Mesendoderm (in vitro differentiated cells): ENCODE measurements at regions not wholly inside any gene's neighbourhood (a gene's known extent, or its start where the extent isn't known, plus 50 kb on each side); places are given as distances from the start of the nearest gene placed in this dataset.

Source experiments
- DNase-seq: peaks from one replicate; pipeline ENCODE4 v3.0.0; 2013
- H2AK5ac ChIP-seq: 2 replicates; pipeline ENCODE4 v1.6.1; 2013; ENCODE audit warnings: low read length, inconsistent platforms
- H2BK120ac ChIP-seq: 2 replicates; pipeline ENCODE4 v1.6.1; 2013; ENCODE audit warnings: low read depth, mild to moderate bottlenecking, low read length, moderate library complexity, mixed read lengths
- H2BK15ac ChIP-seq: replicated peaks from 2 replicates; pipeline ENCODE4 v1.6.1; 2013; ENCODE audit warnings: low read depth, mild to moderate bottlenecking, moderate library complexity
- H2BK5ac ChIP-seq: 2 replicates; pipeline ENCODE4 v1.6.1; 2013; ENCODE audit warnings: low read length, inconsistent platforms
- H3K18ac ChIP-seq: 2 replicates; pipeline ENCODE4 v1.6.1; 2013; ENCODE audit warnings: mild to moderate bottlenecking, low read length, mixed read lengths
- H3K23ac ChIP-seq: one replicate; pipeline ENCODE4 v1.6.1; 2013; ENCODE audit warnings: low read length
- H3K27ac ChIP-seq: 2 replicates; pipeline ENCODE4 v1.5.1; 2013; ENCODE audit warnings: low read depth, mild to moderate bottlenecking, inconsistent platforms, low read length, moderate library complexity
- H3K27me3 ChIP-seq: 2 replicates; pipeline ENCODE4 v1.6.1; 2013; ENCODE audit warnings: low read length, control low read depth, mild to moderate bottlenecking, inconsistent platforms; ENCODE audit not compliant: insufficient read depth, poor library complexity
- H3K36me3 ChIP-seq: 2 replicates; pipeline ENCODE4 v1.6.1; 2013; ENCODE audit warnings: low read length, inconsistent platforms; ENCODE audit not compliant: control insufficient read depth, insufficient read depth
- H3K4ac ChIP-seq: one replicate; pipeline ENCODE4 v1.6.1; 2013; ENCODE audit warnings: low read depth, mild to moderate bottlenecking, low read length, moderate library complexity
- H3K4me1 ChIP-seq: 2 replicates; pipeline ENCODE4 v1.6.1; 2013; ENCODE audit warnings: low read depth, low read length, inconsistent platforms; ENCODE audit not compliant: control insufficient read depth
- H3K4me2 ChIP-seq: 2 replicates; pipeline ENCODE4 v1.6.1; 2013; ENCODE audit warnings: low read length
- H3K4me3 ChIP-seq: 2 replicates; pipeline ENCODE4 v1.5.1; 2013; ENCODE audit warnings: mild to moderate bottlenecking, low read length
- H3K56ac ChIP-seq: one replicate; pipeline ENCODE4 v1.6.1; 2013; ENCODE audit warnings: low read length
- H3K79me1 ChIP-seq: 2 replicates; pipeline ENCODE4 v1.6.1; 2013; ENCODE audit warnings: low read length, inconsistent platforms
- H3K79me2 ChIP-seq: 2 replicates; pipeline ENCODE4 v1.6.1; 2013; ENCODE audit warnings: mild to moderate bottlenecking, low read length; ENCODE audit not compliant: control insufficient read depth, insufficient read depth
- H3K9ac ChIP-seq: 2 replicates; pipeline ENCODE4 v1.6.1; 2013; ENCODE audit warnings: low read length, inconsistent platforms
- H4K5ac ChIP-seq: one replicate; pipeline ENCODE4 v1.6.1; 2013; ENCODE audit warnings: low read length
- H4K8ac ChIP-seq: one replicate; pipeline ENCODE4 v1.6.1; 2013; ENCODE audit warnings: low read depth, mild to moderate bottlenecking, control low read depth, low read length, moderate library complexity
- WGBS: extraction: QIAGEN DNeasy Blood & Tissue Kit; methylation state at CpG from one replicate; pipeline ENCODE4 v1.1.7; 2013; ENCODE audit warnings: low lambda C conversion rate, missing lambda C conversion rate; ENCODE audit not compliant: insufficient coverage; ENCODE audit errors: extremely low coverage; 5-methylcytosine and 5-hydroxymethylcytosine counted together

DNA sequence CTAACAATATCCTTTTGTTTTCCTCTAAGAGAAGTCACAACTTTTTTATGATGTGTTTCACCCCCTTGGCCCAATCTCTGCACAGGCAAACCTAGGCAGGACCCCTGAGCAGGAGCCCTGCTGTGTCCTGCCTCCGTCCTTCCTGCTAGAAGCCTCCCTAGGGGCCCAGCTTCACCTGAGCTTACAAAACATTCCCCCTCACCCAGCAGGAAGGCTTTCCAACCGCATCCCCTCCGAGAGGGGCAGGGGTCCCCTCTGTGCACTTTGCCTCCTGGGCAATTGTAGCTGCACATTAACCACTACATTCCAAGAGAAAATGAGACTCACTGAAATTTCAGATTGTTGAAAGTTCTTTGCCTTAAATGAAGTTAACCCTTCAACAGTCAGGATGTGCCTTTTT is 176.2 kb downstream of the IRX2 start:
- no peak for DNase-seq
- H3K4ac ChIP-seq = no peak overlapping the region
- no peak overlapping the region for H3K56ac ChIP-seq
- H4K8ac ChIP-seq = no peak overlapping the region
- no peaks in the 10 kb centered on the region for H3K79me1 ChIP-seq
- no peak overlapping the region for H3K23ac ChIP-seq
- no peak overlapping the region for H3K9ac ChIP-seq
- no peak overlapping the region for H2BK5ac ChIP-seq
- H2BK120ac ChIP-seq = no peak overlapping the region
- H3K4me3 ChIP-seq = no peak overlapping the region
- no peaks in the 10 kb centered on the region for H3K79me2 ChIP-seq
- no peak overlapping the region for H3K4me2 ChIP-seq
- H2AK5ac ChIP-seq = no peak overlapping the region
- no peak overlapping the region for H2BK15ac ChIP-seq
- H3K18ac ChIP-seq = no peak overlapping the region
- H4K5ac ChIP-seq = no peak overlapping the region
- WGBS = no CpG with 5 or more reads among the region's 3 CpGs
- no peaks in the 10 kb centered on the region for H3K27me3 ChIP-seq
- H3K4me1 ChIP-seq = no peaks in the 10 kb centered on the region
- H3K36me3 ChIP-seq = no peaks in the 10 kb centered on the region
- H3K27ac ChIP-seq = no peak overlapping the region

DNA sequence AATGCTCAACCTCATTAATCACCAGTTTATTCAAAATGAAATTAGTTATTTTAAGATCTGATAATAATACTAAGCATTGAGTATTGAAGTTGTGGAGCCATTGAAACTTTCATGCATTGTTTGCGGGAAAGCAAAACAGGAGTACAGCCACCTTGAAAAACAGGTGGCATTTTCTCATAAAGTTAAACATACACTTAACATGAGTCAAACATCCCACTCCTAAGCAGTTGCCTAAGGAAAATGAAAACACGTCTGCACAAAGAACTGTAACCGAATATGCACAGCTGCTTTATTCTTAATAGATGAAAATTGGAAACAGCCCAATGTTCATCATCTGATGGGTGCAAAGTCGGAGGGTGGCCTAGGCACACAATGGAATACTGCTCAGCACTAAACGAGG is 177.3 kb downstream of the IRX2 start:
- no peaks in the 10 kb centered on the region for H3K36me3 ChIP-seq
- H3K27ac ChIP-seq = no peak overlapping the region
- no peak overlapping the region for H3K4me2 ChIP-seq
- H3K79me2 ChIP-seq = no peaks in the 10 kb centered on the region
- no peak overlapping the region for H3K56ac ChIP-seq
- H3K79me1 ChIP-seq = no peaks in the 10 kb centered on the region
- H3K23ac ChIP-seq = no peak overlapping the region
- H2BK120ac ChIP-seq = no peak overlapping the region
- no peak for DNase-seq
- WGBS = no CpG with 5 or more reads among the region's 5 CpGs
- no peaks in the 10 kb centered on the region for H3K4me1 ChIP-seq
- H2BK15ac ChIP-seq = no peak overlapping the region
- H3K18ac ChIP-seq = no peak overlapping the region
- no peak overlapping the region for H3K4ac ChIP-seq
- no peak overlapping the region for H2BK5ac ChIP-seq
- no peak overlapping the region for H2AK5ac ChIP-seq
- no peaks in the 10 kb centered on the region for H3K27me3 ChIP-seq
- no peak overlapping the region for H4K8ac ChIP-seq
- H3K4me3 ChIP-seq = no peak overlapping the region
- no peak overlapping the region for H4K5ac ChIP-seq
- H3K9ac ChIP-seq = no peak overlapping the region

DNA sequence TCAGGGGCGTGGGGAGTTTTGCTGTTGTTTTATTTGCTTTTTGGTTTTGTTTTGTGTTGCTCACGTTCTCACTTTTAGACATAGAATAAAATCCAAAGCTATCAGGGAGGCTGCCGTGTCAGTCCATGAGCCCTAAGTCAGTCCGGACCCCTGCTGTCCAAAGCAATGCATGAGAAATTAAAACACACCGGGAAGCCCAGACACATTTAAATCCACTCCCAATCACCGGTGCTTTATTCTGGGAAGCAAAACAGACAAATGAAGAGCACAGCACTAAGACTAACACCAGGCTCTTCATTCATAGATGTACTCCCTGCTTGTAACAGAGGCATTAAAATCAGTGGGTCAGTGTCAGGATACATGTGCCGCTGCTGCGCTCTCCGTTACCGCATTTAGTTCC is 180.9 kb downstream of the IRX2 start:
- Histone ChIP-seq H2BK5ac (no peak overlapping the region), H3K4me1 (no peaks in the 10 kb centered on the region), H3K9ac (no peak overlapping the region), H3K4me2 (no peak overlapping the region), H3K4ac (no peak overlapping the region), H3K23ac (no peak overlapping the region), H4K5ac (no peak overlapping the region), H3K79me1 (no peaks in the 10 kb centered on the region), H4K8ac (no peak overlapping the region), H3K79me2 (no peaks in the 10 kb centered on the region), H3K36me3 (no peaks in the 10 kb centered on the region), H3K4me3 (no peak overlapping the region), H2BK120ac (no peak overlapping the region), H2BK15ac (no peak overlapping the region), H3K56ac (no peak overlapping the region), H3K27me3 (no peaks in the 10 kb centered on the region), H3K18ac (no peak overlapping the region), H3K27ac (no peak overlapping the region), H2AK5ac (no peak overlapping the region)
- no peak for DNase-seq
- no CpG with 5 or more reads among the region's 10 CpGs for WGBS

DNA sequence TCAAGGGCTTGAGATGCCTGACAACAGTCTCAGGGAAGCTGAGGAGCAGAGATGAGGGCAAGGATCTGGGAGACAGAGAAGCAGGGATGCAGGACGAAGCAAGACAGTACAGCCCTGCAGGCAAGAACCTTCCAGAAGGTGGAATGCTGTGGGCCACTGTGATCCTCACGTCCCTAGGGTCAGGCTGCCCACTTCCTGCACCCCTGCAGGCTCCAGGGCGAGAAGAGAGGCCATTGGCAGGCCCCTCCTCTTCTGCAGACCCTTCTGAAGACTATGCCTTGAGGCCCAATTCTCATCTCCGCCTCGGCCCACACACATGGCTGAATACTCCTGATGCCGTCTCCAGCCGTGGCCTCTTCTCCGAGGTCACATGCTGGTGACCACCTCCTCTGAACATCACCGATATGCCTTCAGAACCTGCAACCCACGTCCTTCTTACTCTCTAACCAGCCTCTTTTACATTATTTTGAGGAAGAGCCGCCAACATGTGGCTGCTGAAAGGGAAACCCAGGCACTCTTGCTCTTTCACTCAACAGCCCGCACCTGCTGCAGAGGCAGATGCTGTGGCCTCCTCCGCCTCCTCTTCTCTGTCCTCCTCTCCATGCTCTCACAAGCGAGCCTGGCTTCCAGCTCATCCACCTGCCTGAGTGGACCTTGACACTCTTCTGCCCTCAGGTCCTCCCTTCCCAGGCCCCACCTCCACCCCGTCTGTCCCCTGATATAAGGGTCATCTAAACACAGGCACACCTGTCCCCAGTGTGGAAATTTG is 181.5 kb downstream of the IRX2 start:
- no peak overlapping the region for H2BK15ac ChIP-seq
- H3K9ac ChIP-seq = no peak overlapping the region
- no peak overlapping the region for H4K8ac ChIP-seq
- no peak overlapping the region for H3K4me2 ChIP-seq
- no peak overlapping the region for H2AK5ac ChIP-seq
- WGBS = no CpG with 5 or more reads among the region's 15 CpGs
- no peak overlapping the region for H3K27ac ChIP-seq
- no peaks in the 10 kb centered on the region for H3K4me1 ChIP-seq
- H3K27me3 ChIP-seq = no peaks in the 10 kb centered on the region
- no peak overlapping the region for H3K18ac ChIP-seq
- H3K56ac ChIP-seq = no peak overlapping the region
- no peak overlapping the region for H4K5ac ChIP-seq
- no peaks in the 10 kb centered on the region for H3K79me1 ChIP-seq
- no peaks in the 10 kb centered on the region for H3K36me3 ChIP-seq
- H3K4me3 ChIP-seq = no peak overlapping the region
- no peaks in the 10 kb centered on the region for H3K79me2 ChIP-seq
- no peak overlapping the region for H3K23ac ChIP-seq
- H2BK5ac ChIP-seq = no peak overlapping the region
- H3K4ac ChIP-seq = no peak overlapping the region
- H2BK120ac ChIP-seq = no peak overlapping the region
- no peak for DNase-seq

DNA sequence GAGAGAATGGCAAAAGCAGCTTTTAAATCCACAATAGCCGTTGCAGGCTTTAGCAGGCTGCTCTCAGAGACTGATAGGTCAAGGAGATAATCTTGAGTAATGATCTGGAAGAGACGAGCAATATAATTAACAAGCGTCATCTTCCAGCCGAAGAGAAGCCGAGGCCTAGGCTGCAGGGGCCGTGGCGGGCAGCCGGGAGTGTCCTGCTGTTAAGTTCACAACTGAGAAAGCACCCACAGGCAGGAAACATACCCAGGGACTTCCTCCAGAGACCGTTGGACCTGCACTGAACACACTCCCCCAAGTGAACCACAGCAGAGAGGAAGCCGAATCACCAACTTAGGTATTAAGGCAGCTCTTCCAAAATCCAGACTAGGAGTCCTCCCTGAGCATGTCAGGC is 182.3 kb downstream of the IRX2 start:
- Histone ChIP-seq H2BK15ac (no peak overlapping the region), H4K8ac (no peak overlapping the region), H2BK120ac (no peak overlapping the region), H3K9ac (no peak overlapping the region), H2AK5ac (no peak overlapping the region), H3K36me3 (no peaks in the 10 kb centered on the region), H3K79me2 (no peaks in the 10 kb centered on the region), H3K4ac (no peak overlapping the region), H4K5ac (no peak overlapping the region), H3K27me3 (no peaks in the 10 kb centered on the region), H3K23ac (no peak overlapping the region), H3K27ac (no peak overlapping the region), H3K18ac (no peak overlapping the region), H3K4me3 (no peak overlapping the region), H3K79me1 (no peaks in the 10 kb centered on the region), H3K4me2 (no peak overlapping the region), H3K4me1 (no peaks in the 10 kb centered on the region), H2BK5ac (no peak overlapping the region), H3K56ac (no peak overlapping the region)
- WGBS = no CpG with 5 or more reads among the region's 10 CpGs
- DNase-seq = no peak

DNA sequence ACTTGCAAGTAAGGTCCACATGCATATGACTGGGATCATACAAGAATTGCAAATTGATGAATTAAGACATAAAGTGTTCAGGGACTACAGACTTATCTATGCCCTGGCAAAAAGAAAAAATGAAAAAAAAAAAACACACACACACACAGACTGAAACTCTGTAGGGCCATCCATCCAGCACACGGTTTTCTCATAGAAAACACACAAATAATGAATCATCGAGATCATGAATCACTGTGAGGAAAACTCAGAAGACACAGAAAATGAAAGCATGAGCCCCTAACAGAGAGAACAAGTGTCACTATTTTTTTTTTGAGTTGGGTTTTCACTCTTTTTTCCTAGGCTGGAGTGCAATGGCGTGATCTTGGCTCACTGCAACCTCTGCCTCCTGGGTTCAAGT is 185.2 kb downstream of the IRX2 start:
- Histone ChIP-seq H3K27me3 (no peaks in the 10 kb centered on the region), H3K4me1 (no peaks in the 10 kb centered on the region), H4K8ac (no peak overlapping the region), H3K79me1 (no peaks in the 10 kb centered on the region), H3K18ac (no peak overlapping the region), H2BK120ac (no peak overlapping the region), H3K4me3 (no peak overlapping the region), H2BK5ac (no peak overlapping the region), H3K56ac (no peak overlapping the region), H3K23ac (no peak overlapping the region), H3K27ac (no peak overlapping the region), H3K9ac (no peak overlapping the region), H3K4me2 (no peak overlapping the region), H2AK5ac (no peak overlapping the region), H3K36me3 (no peaks in the 10 kb centered on the region), H3K79me2 (no peaks in the 10 kb centered on the region), H4K5ac (no peak overlapping the region), H3K4ac (no peak overlapping the region), H2BK15ac (no peak overlapping the region)
- no CpG with 5 or more reads among the region's 3 CpGs for WGBS
- no peak for DNase-seq
